ENCODE measurements at regions not wholly inside any gene's neighbourhood (a gene's known extent, or its start where the extent isn't known, plus 50 kb on each side); places are given as distances from the start of the nearest gene placed in this dataset.
A peak's percentile ranks its signal among the peaks of the same experiment; 100 is the strongest.

DNA sequence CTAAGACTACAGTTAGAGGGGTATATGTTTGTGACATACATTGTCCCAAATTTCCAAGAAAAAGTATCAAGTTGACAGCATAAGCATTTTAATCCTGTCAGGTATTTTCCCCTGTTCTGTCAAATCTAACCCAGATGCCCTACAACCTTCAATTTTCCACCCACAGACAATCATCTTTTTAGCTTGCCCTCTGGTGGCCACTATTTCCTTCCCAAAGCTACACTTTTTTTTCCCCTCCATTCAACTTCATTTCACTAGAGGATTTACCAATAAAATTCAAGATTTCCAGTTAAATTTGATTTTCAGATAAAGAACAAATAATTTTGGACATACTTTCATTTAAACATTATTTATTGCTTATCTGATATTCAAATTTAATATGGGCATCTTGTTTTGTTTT, 286.6 kb downstream of the TENT5A start:
- H3K4me1 ChIP-seq, result no peaks in the 10 kb centered on the region
- no peaks in the 10 kb centered on the region for H3K36me3 ChIP-seq
- TF ChIP-seq, protein P1, sequence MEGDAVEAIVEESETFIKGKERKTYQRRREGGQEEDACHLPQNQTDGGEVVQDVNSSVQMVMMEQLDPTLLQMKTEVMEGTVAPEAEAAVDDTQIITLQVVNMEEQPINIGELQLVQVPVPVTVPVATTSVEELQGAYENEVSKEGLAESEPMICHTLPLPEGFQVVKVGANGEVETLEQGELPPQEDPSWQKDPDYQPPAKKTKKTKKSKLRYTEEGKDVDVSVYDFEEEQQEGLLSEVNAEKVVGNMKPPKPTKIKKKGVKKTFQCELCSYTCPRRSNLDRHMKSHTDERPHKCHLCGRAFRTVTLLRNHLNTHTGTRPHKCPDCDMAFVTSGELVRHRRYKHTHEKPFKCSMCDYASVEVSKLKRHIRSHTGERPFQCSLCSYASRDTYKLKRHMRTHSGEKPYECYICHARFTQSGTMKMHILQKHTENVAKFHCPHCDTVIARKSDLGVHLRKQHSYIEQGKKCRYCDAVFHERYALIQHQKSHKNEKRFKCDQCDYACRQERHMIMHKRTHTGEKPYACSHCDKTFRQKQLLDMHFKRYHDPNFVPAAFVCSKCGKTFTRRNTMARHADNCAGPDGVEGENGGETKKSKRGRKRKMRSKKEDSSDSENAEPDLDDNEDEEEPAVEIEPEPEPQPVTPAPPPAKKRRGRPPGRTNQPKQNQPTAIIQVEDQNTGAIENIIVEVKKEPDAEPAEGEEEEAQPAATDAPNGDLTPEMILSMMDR (IDR thresholded peaks at IDR 0.05), result peak in 7 of 9 donors; percentile 38 to 61 (median 47)
- ATAC-seq (no peak), DNase-seq (no peak)
- H3K27ac ChIP-seq, result no peak overlapping the region
- no peaks in the 10 kb centered on the region for H3K27me3 ChIP-seq
- peaks cover 0 to 24% (median 0%) of the 10 kb centered on the region in 11 donors for H3K9me3 ChIP-seq
- no peak overlapping the region for H3K4me3 ChIP-seq
- intact Hi-C loops (cut with DNase I), result loop anchor here in 3 of 10 donors (10.0 kb wide), 3 partner anchors 221 to 289 kb away; partner anchors contain the start of gene TENT5A (in 1 of the 3)

DNA sequence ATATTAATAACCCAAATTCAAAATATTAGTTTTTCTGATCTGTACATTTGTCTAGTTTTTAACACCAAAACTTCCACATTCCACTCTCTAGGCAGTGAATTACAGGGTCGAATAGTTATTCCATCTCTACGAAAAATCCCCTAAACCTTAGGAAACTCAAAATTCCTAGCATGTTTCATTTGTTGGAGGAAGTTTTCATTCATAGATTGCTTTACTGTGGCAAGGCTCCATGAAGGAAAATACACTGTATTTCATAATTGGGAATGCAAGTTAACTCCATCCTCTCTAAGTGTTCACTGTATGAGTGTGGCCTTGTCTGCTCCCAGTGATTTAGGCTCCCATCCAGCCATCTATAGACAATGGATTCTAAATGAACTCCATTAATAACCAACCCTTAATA, 296.1 kb downstream of the TENT5A start:
- WGBS, 2 donors, result 72 to 84% methylated on average over 2 of the region's 2 CpGs
- TF ChIP-seq, protein P1 (IDR thresholded peaks at IDR 0.05), result no peak
- H3K9me3 ChIP-seq, result peaks cover 0 to 21% (median 0%) of the 10 kb centered on the region in 11 donors
- H3K4me1 ChIP-seq, result no peaks in the 10 kb centered on the region
- no peaks in the 10 kb centered on the region for H3K27me3 ChIP-seq
- H3K4me3 ChIP-seq, result no peak overlapping the region
- intact Hi-C loops (cut with DNase I), result loop anchor here in 1 of 10 donors (10.0 kb wide), 1 partner anchor 212 kb away; no protein-coding TSS in a partner anchor
- H3K36me3 ChIP-seq, result no peaks in the 10 kb centered on the region
- no peak for DNase-seq
- no peak for ATAC-seq
- no peak overlapping the region for H3K27ac ChIP-seq

DNA sequence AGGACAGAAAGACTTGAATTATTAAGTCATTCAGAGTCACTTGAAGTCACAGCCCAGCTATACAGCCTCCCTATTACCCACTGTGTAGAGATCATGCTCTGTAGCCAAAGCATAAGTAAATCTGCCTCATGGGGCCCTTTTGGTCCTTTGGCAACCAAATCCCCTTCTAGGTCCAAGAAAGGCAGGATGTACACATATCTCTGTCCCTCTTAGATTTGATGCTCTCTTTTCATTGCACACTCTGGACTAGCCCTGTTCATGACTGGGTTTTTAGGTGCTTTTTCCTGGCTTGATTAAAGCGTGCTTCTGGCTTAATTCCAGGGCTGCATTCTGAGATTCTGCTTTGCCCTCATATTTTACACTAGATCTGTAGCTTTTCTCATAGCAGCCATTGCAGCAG, 296.8 kb downstream of the TENT5A start:
- H3K9me3 ChIP-seq, result peaks cover 0 to 18% (median 0%) of the 10 kb centered on the region in 11 donors
- WGBS, 2 donors, result 39 to 47% methylated on average over 1 of the region's 1 CpG
- no peak overlapping the region for H3K27ac ChIP-seq
- TF ChIP-seq, protein P1 (IDR thresholded peaks at IDR 0.05), result no peak
- intact Hi-C loops (cut with DNase I), result loop anchor here in 1 of 10 donors (10.0 kb wide), 1 partner anchor 211 kb away; no protein-coding TSS in a partner anchor
- no peaks in the 10 kb centered on the region for H3K36me3 ChIP-seq
- ATAC-seq (no peak), DNase-seq (no peak)
- H3K27me3 ChIP-seq, result no peaks in the 10 kb centered on the region
- no peaks in the 10 kb centered on the region for H3K4me1 ChIP-seq
- no peak overlapping the region for H3K4me3 ChIP-seq

DNA sequence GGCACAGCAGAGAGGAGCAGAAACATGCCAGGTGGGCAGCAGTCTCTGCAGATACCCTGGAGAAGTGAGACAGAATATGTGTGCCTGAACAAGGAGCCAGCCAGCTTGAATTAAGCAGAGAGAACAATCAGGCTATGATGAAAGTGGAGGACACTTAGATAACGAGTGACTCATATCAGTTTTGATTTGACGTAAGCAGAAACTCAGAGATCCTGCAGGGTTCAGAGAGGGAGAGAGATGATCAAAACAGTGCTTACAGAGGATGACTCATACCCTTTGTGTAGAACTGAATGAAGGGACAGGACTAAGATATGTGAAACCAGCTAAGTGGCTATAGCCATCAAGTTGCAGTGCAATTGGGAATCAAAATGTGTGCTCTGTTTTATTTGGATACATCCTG, 300.7 kb downstream of the TENT5A start:
- no peak overlapping the region for H3K27ac ChIP-seq
- no peaks in the 10 kb centered on the region for H3K9me3 ChIP-seq
- 18 to 22% methylated on average over 2 of the region's 2 CpGs for WGBS, 2 donors
- H3K4me1 ChIP-seq, result no peaks in the 10 kb centered on the region
- intact Hi-C loops (cut with DNase I), result loop anchor here in 1 of 10 donors (5.0 to 10.0 kb wide), 2 partner anchors 207 to 301 kb away; partner anchors contain the start of gene TENT5A
- TF ChIP-seq, protein P1 (IDR thresholded peaks at IDR 0.05), result no peak
- no peak overlapping the region for H3K4me3 ChIP-seq
- peak in 6 of 8 donors; percentile 59 to 98 (median 88) for ATAC-seq
- no peak for DNase-seq
- no peaks in the 10 kb centered on the region for H3K27me3 ChIP-seq
- H3K36me3 ChIP-seq, result no peaks in the 10 kb centered on the region
